Dedifferentiated amniotic fluid mesenchymal stem cell (primary cell): ENCODE measurements at regions not wholly inside any gene's neighbourhood (a gene's known extent, or its start where the extent isn't known, plus 50 kb on each side); places are given as distances from the start of the nearest gene placed in this dataset.

Source experiments
- DNase-seq: peaks from one replicate; pipeline ENCODE4 v3.0.0-alpha.2; 2016; ENCODE audit errors: extremely low spot score

- no peak for DNase-seq
Observed at GRCh38 chr20:40160097-40160550, 528.9 kb downstream of the MAFB start.

GRCh38 chr20:40159276-40159675, 529.8 kb downstream of the MAFB start:
- DNase-seq = no peak

GRCh38 chr20:40156600-40157317, 532.3 kb downstream of the MAFB start:
- DNase-seq = no peak

- DNase-seq = no peak
Observed at GRCh38 chr20:40154514-40154913, 534.5 kb downstream of the MAFB start.

- DNase-seq = no peak
Observed at GRCh38 chr20:40148886-40149285, 540.1 kb downstream of the MAFB start.

- DNase-seq = no peak
Observed at GRCh38 chr20:40146071-40146470, 543.0 kb downstream of the MAFB start.

GRCh38 chr20:40144581-40144980, 544.5 kb downstream of the MAFB start:
- DNase-seq = no peak

GRCh38 chr20:40134176-40134575, 554.9 kb downstream of the MAFB start:
- no peak for DNase-seq

- DNase-seq = no peak
Observed at GRCh38 chr20:40120827-40121226, 568.2 kb downstream of the MAFB start.

GRCh38 chr20:40111282-40111681, 577.8 kb downstream of the MAFB start:
- DNase-seq = no peak

GRCh38 chr20:40110311-40110831, 578.7 kb downstream of the MAFB start:
- DNase-seq = no peak

GRCh38 chr20:40109136-40109535, 579.9 kb downstream of the MAFB start:
- DNase-seq = no peak

GRCh38 chr20:40108321-40108720, 580.7 kb downstream of the MAFB start:
- no peak for DNase-seq

GRCh38 chr20:40104959-40105358, 584.1 kb downstream of the MAFB start:
- no peak for DNase-seq

GRCh38 chr20:40103420-40103819, 585.6 kb downstream of the MAFB start:
- DNase-seq = no peak

- DNase-seq = no peak
Observed at GRCh38 chr20:40101560-40101959, 587.5 kb downstream of the MAFB start.

GRCh38 chr20:40100261-40100660, 588.8 kb downstream of the MAFB start:
- no peak for DNase-seq

- no peak for DNase-seq
Observed at GRCh38 chr20:40090236-40090635, 598.8 kb downstream of the MAFB start.

GRCh38 chr20:40087496-40087895, 601.5 kb downstream of the MAFB start:
- DNase-seq = no peak

- DNase-seq = no peak
Observed at GRCh38 chr20:40085513-40085912, 603.5 kb downstream of the MAFB start.

- DNase-seq = no peak
Observed at GRCh38 chr20:40082436-40082835, 606.6 kb downstream of the MAFB start.

GRCh38 chr20:40081653-40082052, 607.4 kb downstream of the MAFB start:
- DNase-seq = no peak

GRCh38 chr20:40080041-40080652, 608.9 kb downstream of the MAFB start:
- no peak for DNase-seq
